ENCODE measurements at regions not wholly inside any gene's neighbourhood (a gene's known extent, or its start where the extent isn't known, plus 50 kb on each side); places are given as distances from the start of the nearest gene placed in this dataset.
"Not testable (repeated sequence)": the region's sequence is repeated elsewhere in the genome, so short reads cannot be mapped to it uniquely, and the experiment has no call there.

GRCh38 chr11:71723991-71724390 is 109.0 kb upstream of the DEFB108B start:
- DNase-seq: not testable (repeated sequence)

DNA sequence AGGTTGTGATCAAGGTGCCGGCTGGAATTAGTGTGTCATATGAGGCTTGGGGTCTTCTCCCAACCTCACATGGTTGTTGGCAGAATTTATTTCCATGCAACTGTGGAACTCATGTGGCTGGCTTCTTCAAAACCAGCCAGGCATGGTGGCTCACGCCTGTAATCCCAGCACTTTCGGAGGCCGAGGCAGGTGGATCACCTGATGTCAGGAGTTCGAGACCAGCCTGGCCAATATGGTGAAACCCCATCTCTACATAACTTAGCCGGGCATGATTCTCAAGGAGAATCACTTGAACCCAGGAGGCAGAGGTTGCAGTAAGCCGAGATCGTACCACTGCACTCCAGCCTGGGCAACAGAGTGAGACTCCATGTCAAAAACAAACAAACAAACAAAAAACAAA is 102.3 kb upstream of the DEFB108B start:
- not testable (repeated sequence) for DNase-seq

DNA sequence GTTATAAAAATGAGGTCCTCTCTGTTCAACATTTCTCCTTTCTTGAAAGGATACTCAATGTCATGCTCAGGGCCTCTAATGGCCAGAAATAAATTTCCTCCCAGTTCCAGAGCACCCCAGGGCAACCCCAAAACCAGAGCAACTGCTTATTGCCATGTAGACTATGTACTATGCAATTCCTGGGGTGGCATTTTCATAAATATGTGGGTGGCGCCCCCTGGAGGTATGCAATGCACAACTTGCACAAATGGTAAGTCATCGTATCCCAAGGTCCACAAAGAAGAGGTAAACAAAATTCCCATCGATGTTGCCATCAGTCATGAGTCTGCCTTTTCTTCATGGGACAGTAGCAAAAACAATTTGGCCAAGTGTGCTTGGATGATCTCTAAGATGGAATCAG is 98.6 kb upstream of the DEFB108B start:
- not testable (repeated sequence) for DNase-seq

- DNase-seq: not testable (repeated sequence)
Measured at GRCh38 chr11:71738317-71738716, 94.7 kb upstream of the DEFB108B start.

GRCh38 chr11:71743385-71743784 is 89.6 kb upstream of the DEFB108B start:
- not testable (repeated sequence) for DNase-seq

GRCh38 chr11:71745656-71746055 is 87.3 kb upstream of the DEFB108B start:
- not testable (repeated sequence) for DNase-seq

DNA sequence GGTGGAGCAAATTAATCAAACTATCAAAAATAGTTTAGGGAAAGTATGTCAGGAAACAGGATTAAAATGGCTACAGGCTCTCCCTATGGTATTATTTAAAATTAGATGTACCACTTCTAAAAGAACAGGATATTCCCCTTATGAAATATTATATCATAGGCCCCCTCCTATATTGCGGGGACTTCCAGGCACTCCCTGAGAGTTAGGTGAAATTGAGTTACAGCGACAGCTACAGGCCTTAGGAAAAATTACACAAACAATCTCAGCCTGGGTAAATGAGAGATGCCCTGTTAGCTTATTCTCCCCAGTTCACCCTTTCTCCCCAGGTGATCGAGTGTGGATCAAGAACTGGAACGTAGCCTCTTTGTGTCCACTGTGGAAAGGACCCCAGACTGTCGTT is 86.7 kb upstream of the DEFB108B start:
- DNase-seq: not testable (repeated sequence)

DNA sequence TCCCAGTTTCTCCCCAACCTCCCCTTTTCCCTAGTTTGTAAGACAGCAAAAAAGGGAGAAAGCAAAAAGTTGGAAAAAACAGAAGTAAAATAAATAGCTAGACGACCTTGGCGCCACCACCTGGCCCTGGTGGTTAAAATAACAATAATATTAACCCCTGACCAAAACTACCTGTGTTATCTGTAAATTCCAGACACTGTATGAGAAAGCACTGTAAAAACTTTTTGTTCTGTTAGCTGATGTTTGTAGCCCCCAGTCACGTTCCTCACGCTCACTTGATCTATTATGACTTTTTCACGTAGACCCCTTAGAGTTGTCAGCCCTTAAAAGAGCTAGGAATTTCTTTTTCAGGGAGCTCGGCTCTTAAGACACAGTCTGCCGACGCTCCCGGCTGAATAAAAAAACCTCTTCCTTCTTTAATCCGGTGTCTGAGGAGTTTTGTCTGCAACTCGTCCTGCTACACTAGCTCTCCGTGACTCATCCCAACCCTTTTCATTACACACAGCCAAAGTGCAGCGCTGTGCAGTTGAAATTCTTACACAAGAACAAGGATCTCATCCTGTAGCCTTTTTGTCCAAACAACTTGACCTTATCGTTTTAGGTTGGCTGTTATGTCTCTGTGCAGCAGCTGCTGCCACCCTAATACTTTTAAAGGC is 83.9 kb upstream of the DEFB108B start:
- not testable (repeated sequence) for DNase-seq

DNA sequence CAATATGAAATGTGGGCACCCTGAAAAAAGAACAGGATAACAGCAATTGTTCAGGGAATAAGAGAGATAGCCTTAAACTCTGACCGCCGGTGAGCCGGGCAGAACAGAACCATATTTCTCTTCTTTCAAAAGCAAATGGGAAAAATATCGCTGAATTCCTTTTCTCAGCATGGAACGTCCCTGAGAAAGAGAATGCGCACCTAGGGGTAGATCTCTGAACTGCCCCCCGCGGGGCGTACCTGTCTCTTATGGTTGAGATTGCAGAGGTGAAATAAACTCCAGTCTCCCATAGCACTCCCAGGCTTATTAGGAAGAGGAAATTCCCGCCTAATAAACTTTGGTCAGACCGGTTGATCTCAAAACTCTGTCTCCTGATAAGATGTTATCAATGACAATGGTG is 82.1 kb upstream of the DEFB108B start:
- DNase-seq: not testable (repeated sequence)

DNA sequence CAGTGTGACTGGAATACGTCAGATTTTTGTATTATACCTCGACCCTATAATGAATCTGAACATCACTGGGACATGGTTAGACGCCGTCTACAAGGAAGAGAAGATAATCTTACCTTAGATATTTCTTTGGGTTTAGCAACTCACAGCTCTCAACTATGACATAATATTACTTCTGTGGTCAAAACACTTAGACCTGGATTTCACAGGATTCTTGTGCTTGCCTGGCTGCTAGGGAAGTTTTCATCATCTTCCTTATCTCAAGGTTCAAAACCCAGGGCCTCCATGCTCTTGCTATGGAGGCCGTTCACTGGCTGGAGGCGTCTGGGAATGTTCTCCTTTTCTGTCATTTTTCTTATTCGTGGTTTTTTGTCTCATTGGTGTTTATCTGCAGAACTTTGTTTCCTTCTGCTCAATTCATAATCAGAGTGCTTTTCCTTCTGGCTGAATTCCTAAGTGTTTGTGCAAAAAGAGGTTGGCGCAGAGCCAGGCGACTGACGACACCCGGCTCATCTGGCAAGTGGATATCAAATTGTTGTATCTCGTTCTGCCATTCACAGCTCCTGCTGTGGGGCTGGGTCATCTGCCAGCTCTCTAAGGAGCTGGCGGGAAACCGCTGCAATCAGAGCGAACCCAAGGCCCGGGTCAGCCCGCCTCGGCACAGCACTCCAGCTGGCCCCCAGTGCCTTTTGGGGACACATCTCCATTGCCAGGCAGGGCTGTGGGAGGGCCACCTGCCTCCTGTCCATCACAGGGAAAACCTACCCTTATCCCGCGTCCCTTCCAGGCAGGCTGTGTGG is 68.1 kb upstream of the DEFB108B start:
- not testable (repeated sequence) for DNase-seq

DNA sequence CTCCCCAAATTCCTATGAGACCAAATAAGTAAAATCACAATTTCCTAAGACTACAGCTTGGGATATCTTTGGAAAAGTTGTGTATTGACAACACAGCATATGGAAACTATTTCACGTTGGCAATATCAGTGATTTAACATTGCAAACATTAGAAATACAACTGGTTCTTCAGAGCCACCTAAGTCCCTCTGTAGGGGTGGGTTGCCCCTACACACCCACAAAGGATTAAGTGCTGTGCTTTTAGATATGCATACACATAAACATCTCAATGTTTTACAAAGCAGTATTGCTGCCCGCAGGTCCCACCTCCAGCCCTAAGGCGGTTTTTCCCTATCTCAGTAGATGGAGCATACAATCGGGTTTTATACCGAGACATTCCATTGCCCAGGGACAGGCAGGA is 66.0 kb upstream of the DEFB108B start:
- not testable (repeated sequence) for DNase-seq

DNA sequence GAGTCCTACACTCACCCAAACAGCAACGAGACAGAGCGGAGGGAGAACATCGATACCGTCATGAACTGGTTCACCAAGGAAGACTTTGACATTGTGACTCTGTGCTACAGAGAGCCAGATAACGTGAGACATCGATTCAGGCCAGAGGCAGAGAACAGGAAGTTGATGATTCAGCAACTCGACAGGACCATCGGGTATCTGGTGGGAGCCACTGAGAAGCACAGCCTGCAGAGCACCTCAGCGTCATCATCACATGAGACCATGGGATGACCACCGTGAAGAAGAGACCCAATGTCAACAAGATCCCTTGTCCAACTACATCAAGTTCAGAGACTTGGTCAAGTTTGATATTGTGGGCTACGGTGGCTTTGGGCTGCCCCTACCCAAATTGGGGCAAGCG is 60.8 kb upstream of the DEFB108B start:
- not testable (repeated sequence) for DNase-seq

DNA sequence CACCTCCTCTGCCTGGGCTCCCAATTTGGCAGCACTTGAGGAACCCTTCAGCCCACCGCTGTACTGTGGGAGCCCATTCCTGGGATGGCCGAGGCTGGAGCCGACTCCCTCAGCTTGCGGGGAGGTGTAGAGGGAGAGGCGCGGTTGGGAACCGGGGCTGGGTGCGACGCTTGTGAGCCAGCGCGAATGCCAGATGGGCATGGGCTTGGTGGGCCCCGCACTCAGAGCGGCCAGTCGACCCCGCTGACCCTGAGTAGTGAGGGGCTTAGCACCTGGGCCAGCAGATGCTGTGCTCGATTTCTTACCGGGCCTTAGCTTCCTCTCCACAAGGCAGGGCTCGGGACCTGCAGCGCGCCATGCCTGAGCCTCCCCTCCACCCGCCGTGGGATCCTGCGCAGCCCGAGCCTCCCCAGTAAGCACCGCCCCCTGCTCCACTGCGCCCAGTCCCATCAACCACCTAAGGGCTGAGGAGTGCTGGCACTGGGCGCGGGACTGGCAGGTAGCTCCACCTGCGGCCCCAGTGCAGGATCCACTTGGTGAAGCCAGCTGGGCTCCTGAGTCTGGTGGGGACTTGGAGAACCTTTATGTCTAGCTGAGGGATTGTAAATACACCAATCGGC is 58.3 kb upstream of the DEFB108B start:
- DNase-seq: no peak

- DNase-seq: not testable (repeated sequence)
Measured at GRCh38 chr11:71780116-71780515, 52.9 kb upstream of the DEFB108B start.

- DNase-seq: not testable (repeated sequence)
Measured at GRCh38 chr11:71780771-71781170, 52.2 kb upstream of the DEFB108B start.

DNA sequence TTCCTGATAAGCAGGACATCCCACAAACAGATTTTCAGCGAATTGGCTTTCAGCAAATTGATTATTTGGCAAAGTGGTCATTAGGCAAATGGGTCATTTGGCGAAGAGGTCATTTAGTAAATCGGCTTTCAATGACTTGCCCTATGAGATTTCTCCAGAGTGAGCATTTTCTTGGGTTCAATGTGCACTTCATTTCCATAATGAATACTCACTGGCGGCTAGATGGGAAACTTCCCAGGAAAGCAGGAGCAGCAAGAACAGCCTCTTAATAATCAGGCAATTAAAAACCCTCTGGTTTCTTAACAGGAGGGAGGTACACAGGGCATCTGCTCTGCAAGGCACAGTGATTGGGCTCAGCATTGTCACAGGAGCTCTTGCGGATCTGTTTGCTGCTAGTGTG is 51.5 kb upstream of the DEFB108B start:
- not testable (repeated sequence) for DNase-seq

DNA sequence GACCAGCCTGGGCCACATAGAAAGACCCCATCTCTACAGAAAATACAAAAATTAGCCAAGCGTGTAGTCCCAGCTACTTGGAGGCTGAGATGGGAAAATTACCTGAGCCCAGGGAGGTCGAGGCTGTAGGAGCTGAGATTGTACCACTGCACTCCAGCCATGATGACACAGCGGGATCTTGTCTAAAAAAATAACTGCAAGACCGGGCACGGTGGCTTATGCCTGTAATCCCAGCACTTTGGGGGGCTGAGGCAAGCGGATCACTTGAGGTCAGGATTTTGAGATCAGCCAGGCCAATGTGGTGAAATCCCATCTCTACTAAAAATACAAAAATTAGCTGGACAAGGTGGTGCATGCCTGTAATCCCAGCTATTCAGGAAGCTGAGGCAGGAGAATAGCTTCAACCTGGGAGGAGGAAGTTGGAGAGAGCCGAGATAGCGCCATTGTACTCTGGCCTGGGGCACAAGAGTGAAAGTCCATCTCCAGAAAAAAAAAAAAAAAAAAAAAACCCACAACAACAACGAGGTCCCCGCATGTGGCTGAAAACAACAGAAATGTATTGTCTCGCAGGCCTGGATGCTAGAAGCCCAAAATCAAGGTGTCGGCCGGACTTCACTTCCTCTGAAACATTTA is 50.7 kb upstream of the DEFB108B start:
- not testable (repeated sequence) for DNase-seq

- not testable (repeated sequence) for DNase-seq
Measured at GRCh38 chr11:71783191-71783590, 49.8 kb upstream of the DEFB108B start.

Measured in islet precursor cell (in vitro differentiated cells).